ENCODE measurements at regions not wholly inside any gene's neighbourhood (a gene's known extent, or its start where the extent isn't known, plus 50 kb on each side); places are given as distances from the start of the nearest gene placed in this dataset.
A peak's percentile ranks its signal among the peaks of the same experiment; 100 is the strongest.

GRCh38 chr15:94925680-94926079, 694.3 kb downstream of the MCTP2 start:
- DNase-seq = no peak

- DNase-seq = no peak
Observed at GRCh38 chr15:94927003-94927402, 695.6 kb downstream of the MCTP2 start.

GRCh38 chr15:94929282-94929681, 697.9 kb downstream of the MCTP2 start:
- DNase-seq = no peak

DNA sequence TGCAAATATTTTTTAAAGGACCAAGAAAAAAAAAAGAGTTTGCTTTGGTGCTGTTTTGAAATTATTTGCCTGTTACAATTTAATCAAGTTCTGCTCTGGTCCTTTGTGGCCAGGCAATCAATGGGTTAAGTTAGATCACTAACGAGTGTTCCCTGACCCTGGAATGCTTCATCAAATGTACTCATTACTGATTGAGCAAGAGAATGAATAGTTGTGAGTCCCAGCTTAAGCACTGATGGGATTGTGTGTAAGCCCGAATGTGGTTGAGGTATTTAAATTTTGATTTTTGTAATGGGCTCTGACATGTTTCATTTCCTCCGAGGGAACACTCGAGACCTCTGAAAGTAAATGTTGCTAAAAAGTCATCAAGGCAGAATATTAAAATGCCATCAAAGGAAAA, 699.1 kb downstream of the MCTP2 start:
- DNase-seq = no peak

GRCh38 chr15:94930960-94931359, 699.6 kb downstream of the MCTP2 start:
- DNase-seq = no peak

GRCh38 chr15:94934440-94934839, 703.1 kb downstream of the MCTP2 start:
- DNase-seq = no peak

DNA sequence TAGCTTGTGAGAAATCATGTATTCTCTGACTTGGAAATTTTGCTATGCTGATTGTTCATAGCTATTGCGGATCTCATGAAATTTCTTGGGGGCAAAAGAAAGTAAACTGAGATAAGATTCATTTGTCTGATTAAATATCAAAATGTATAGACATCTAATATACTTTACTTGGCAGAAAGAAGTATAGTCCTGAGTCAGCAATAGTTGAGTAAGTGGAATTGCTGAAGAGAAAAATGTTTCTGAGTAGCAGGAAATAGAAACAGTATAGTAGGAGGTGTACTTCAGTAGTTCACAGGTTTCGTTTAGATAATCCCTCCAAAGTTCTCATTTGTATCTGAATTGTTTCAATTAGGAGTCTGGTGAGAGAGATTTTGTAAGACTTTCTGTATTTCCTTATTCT, 705.9 kb downstream of the MCTP2 start:
- DNase-seq = no peak

GRCh38 chr15:94943888-94944287, 712.5 kb downstream of the MCTP2 start:
- no peak for DNase-seq

GRCh38 chr15:94951538-94951937, 720.2 kb downstream of the MCTP2 start:
- DNase-seq = no peak

DNA sequence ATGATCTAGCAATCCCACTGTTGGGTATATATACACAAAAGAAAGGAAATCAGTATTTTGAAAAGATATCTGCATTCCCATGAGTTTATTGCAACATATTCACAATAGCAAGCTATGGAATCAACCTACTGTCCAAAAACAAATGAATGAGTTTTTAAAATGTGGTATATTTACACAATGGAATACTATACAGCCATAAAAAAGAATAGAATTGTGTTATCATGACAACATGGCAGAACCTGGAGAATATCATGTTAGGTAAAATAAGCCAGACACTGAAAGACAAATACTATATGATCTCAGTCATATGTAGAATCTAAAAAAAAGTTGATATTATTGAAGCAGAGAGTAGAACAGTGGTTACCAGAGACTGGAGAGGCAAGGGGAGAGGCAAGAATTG, 732.6 kb downstream of the MCTP2 start:
- no peak for DNase-seq

DNA sequence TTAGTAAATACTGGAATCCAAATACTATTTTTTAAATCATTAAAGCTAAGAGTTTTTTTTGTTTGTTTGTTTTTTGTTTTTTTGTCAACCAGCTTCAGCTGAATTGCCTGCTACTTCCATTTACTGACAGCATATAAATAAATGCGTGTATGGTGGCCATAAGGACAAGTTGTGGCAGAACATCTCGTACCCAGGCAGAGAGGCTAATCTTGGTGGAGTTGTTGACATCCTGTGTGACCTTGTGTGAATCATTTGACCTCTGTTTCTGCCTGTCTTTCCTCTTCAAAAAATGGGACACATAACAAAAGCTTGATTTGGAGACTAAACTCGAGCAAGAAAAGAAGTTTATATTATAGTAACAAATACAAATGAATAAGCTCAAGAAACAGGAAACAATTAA, 734.2 kb downstream of the MCTP2 start:
- no peak for DNase-seq

GRCh38 chr15:94968133-94968532, 736.8 kb downstream of the MCTP2 start:
- DNase-seq = no peak

DNA sequence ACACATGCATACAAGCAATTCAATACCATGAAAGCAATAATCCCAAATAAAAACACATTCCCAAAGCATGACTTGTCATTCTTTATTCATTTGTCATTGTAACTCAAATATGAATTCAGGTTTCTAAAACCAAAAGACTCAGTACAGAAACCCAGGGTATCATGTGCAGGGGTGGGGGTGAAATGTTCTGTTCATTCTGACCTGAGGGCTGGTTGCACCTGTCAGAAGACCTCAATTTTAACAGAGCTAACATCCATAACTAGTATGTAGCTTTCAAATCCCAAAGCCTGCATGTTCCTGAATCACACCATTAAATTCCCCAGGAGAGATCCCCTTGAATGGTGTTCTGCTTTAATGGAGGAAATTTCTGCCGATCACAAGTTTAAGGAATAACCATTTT, 738.7 kb downstream of the MCTP2 start:
- no peak for DNase-seq

- DNase-seq = no peak
Observed at GRCh38 chr15:94970802-94971201, 739.4 kb downstream of the MCTP2 start.

DNA sequence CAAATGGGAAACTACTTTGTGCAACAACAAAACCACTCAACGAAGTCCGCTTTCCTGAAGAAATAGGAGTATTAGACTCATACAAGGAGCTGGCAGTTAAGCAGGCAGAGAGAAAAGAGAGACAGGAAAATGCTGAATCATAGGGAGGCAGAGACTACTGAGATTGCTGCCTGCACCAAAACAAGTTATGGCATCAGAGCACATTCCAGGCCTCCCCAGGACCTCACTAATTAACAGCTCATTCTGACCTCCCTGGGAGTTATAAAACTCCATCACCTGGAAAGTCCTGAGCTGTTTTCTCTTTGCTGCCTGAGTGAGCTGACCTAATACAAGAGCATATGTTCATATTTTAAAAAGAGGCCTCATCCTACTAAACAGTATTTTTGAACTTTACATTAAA, 741.0 kb downstream of the MCTP2 start:
- peak; percentile 81 for DNase-seq

GRCh38 chr15:94987085-94987484, 755.7 kb downstream of the MCTP2 start:
- no peak for DNase-seq

GRCh38 chr15:94991718-94992117, 760.4 kb downstream of the MCTP2 start:
- DNase-seq = no peak

DNA sequence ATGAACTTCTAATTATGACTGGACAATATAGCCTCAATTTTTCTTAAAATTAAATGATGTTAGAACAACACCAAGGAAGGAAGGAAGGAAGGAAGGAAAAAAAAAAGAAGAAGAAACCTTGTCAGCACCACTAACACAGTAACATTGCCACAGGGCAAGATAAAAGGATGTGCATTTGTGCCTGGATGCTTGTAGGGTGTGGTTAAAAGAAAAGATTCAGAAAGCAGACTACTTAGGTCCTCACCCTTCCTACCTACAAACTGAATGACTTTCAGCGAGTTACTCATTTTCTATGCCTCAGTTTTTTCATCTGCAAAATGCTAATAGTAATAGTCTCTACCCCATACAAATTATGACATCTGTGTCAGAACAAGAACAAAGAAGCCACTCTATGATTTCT, 778.3 kb downstream of the MCTP2 start:
- no peak for DNase-seq

DNA sequence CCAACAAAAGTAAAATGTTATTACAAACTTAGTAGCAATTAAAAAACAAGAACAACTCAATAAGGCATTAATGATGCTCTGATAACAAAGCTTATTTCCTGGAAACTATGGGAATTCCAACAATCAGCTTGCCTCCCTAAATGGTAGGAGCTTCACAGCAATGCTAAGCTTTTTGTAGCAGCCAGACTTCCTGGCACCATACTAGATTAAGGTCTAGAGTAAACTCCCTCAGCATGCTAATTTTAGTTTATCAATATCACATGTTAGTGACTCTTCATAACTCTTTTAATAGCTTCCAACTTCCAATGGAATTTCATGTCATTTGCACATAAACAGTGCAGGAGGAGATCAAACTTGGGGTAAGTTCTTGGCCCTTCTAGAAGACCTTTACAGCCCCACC, 782.0 kb downstream of the MCTP2 start:
- no peak for DNase-seq

DNA sequence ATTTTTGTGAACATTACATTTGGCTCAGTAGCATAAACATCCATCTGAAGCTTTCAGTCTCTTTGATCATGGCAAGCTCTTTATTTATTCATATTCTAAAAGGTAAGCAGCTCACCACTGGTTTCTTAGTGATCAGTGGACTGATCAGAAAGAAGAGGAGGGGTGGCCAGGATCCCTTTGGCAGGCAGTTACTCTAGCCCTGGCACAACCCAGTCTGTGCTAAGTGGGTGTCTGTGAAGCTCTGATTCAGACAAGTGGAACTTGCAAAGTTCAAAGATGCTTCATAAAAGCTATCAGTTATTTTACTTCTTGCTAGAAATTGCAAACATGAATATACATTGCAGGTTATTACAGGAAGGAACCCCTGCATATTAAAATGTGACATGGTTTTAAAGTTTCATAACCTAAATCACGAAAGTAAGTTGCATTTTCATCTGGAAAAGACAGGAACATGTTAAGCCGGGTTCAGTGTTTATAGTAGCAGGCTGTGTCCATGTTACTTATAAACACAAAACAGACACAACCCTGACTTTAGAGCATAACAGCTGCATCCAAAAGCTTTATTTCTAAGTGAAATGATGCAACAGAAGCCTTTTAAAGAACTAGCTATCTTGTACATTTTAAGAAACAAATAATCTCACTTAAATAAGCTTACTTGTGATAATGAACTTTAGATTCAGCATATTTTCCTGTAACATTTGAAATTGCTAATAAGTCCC, 785.3 kb downstream of the MCTP2 start:
- DNase-seq = no peak

DNA sequence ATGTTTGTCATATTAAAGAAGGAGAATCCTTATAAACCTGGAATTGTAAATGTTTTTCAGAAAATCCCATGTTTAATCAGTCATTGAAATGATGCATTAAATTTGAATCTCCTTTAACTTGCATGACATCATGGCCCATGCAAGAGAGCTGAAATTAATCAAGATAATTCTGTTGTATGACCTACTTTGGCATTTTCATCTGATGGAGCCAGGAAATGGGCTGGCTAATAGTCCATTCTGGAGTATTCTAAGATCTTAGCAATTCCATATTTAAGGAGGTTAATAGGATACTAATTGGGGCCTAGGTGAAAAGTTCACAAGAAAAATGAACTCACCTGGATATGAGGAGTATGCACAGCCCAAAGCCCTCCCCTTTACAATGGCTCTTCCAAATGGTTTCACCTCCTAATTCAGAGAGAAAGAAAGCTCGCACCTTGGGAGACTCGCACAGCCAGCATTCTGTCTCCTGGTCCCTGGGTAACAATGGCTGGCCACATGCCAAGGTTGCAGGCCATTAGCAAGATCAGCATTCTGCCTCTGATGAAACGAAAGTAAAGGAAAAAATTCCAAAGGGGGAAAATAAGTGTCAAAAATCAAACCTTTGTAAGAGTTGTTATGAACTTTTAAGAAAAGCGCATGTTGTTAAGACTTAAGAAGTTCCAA, 786.4 kb downstream of the MCTP2 start:
- no peak for DNase-seq

DNA sequence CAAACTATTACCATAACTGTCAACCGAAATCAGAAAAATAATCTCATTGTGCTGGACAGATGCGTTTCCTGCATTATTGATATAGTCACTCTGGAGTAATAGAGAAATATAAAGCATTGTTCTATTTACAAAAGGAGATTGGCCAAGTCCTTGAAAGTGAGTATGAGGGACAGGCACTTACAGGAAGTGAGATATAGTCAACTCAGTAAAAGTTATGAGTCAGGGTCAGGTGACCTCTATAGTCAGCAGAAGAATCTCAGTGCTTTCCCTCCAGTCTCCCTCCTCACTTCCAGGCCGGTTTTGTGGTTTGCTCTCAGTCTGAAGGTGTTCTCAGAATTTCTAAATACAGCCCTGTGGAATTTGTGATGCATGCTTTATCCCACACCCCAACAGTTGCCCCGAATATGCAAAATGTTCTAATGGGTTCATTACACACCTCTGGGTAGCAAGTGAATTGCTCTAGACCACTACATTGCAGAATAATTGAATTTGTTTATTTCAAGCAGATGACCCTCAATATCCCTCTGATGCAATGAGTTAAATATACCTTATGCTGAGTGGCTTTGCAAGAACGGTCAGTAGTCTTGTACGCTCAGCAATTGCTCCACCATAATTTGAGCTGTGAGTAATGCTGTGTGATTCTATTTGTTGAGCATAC, 787.7 kb downstream of the MCTP2 start:
- peak; percentile 86 for DNase-seq

- DNase-seq = no peak
Observed at GRCh38 chr15:95019907-95020306, 788.5 kb downstream of the MCTP2 start.

DNA sequence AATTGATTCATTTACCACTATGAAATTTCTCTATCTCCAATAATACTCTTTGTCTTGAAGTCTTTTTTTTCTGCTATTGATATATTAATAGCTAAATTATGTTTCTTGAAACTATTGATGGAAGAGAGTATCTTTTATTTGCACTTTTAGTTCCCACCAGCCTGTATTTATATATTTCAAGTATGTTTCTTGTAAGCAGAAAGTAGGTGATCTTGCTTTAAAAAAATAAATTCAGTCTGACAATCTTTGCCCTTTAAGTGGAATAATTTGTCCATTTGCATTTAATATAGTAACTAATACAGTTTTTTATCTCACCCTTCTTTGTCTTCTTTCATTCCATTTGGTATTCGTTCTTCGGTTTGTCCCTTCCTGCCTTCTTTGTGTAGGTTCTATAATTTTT, 790.5 kb downstream of the MCTP2 start:
- no peak for DNase-seq
